ENCODE measurements at regions not wholly inside any gene's neighbourhood (a gene's known extent, or its start where the extent isn't known, plus 50 kb on each side); places are given as distances from the start of the nearest gene placed in this dataset.

- DNase-seq = no peak
- Mint-ChIP-seq H3K4me1 (no peaks in the 10 kb centered on the region), H3K27ac (no peak overlapping the region), H3K27me3 (no peaks in the 10 kb centered on the region), H3K4me3 (no peak overlapping the region), H3K9me3 (peaks cover 0 to 16% (median 7%) of the 10 kb centered on the region in 8 donors), H3K36me3 (no peaks in the 10 kb centered on the region)
- intact Hi-C loops (cut with micrococcal nuclease) = no loop called here
- Histone ChIP-seq H3K36me3 (ENCODE audit: insufficient read depth, low read length) (no peaks in the 10 kb centered on the region), H3K27ac (ENCODE audit: low read depth, low read length) (no peak overlapping the region), H3K4me3 (ENCODE audit: low read length in 2 of 2) (no peak overlapping the region), H3K27me3 (ENCODE audit: insufficient read depth, low read length) (no peaks in the 10 kb centered on the region), H3K4me1 (ENCODE audit: insufficient read depth, low read length) (no peaks in the 10 kb centered on the region), H3K9me3 (ENCODE audit: control insufficient read depth in 1 of 2, low read length in 2 of 2) (no peaks in the 10 kb centered on the region)
- CTCF ChIA-PET (ENCODE audit: partially characterized antibody) = no interaction called here
- POLR2A ChIA-PET (ENCODE audit: partially characterized antibody) = no interaction called here
These were observed 89.7 kb upstream of the PCDH7 start for GRCh38 chr4:30630431-30630830.

- ChIA-PET CTCF (ENCODE audit: partially characterized antibody) (no interaction called here), POLR2A (ENCODE audit: partially characterized antibody) (no interaction called here)
- Histone ChIP-seq H3K36me3 (ENCODE audit: insufficient read depth, low read length) (no peaks in the 10 kb centered on the region), H3K9me3 (ENCODE audit: control insufficient read depth in 1 of 2, low read length in 2 of 2) (no peaks in the 10 kb centered on the region), H3K4me1 (ENCODE audit: insufficient read depth, low read length) (no peaks in the 10 kb centered on the region), H3K27me3 (ENCODE audit: insufficient read depth, low read length) (no peaks in the 10 kb centered on the region), H3K27ac (ENCODE audit: low read depth, low read length) (no peak overlapping the region), H3K4me3 (ENCODE audit: low read length in 2 of 2) (no peak overlapping the region)
- no peaks in the 10 kb centered on the region for H3K4me1 Mint-ChIP-seq
- intact Hi-C loops (cut with micrococcal nuclease) = no loop called here
- no peak for DNase-seq
- no peaks in the 10 kb centered on the region for H3K36me3 Mint-ChIP-seq
- no peak overlapping the region for H3K27ac Mint-ChIP-seq
- H3K9me3 Mint-ChIP-seq = peaks cover 0 to 17% (median 7%) of the 10 kb centered on the region in 8 donors
- no peaks in the 10 kb centered on the region for H3K27me3 Mint-ChIP-seq
- no peak overlapping the region for H3K4me3 Mint-ChIP-seq
These were observed 87.4 kb upstream of the PCDH7 start for GRCh38 chr4:30632751-30633150.

- no peak for DNase-seq
- Histone ChIP-seq H3K4me3 (ENCODE audit: low read length in 2 of 2) (no peak overlapping the region), H3K27me3 (ENCODE audit: insufficient read depth, low read length) (no peaks in the 10 kb centered on the region), H3K9me3 (ENCODE audit: control insufficient read depth in 1 of 2, low read length in 2 of 2) (no peaks in the 10 kb centered on the region), H3K36me3 (ENCODE audit: insufficient read depth, low read length) (no peaks in the 10 kb centered on the region), H3K4me1 (ENCODE audit: insufficient read depth, low read length) (no peaks in the 10 kb centered on the region), H3K27ac (ENCODE audit: low read depth, low read length) (no peak overlapping the region)
- H3K27me3 Mint-ChIP-seq = no peaks in the 10 kb centered on the region
- intact Hi-C loops (cut with micrococcal nuclease) = no loop called here
- no peaks in the 10 kb centered on the region for H3K4me1 Mint-ChIP-seq
- peaks cover 0 to 16% (median 8%) of the 10 kb centered on the region in 8 donors for H3K9me3 Mint-ChIP-seq
- ChIA-PET POLR2A (ENCODE audit: partially characterized antibody) (no interaction called here), CTCF (ENCODE audit: partially characterized antibody) (no interaction called here)
- H3K36me3 Mint-ChIP-seq = no peaks in the 10 kb centered on the region
- H3K4me3 Mint-ChIP-seq = no peak overlapping the region
- H3K27ac Mint-ChIP-seq = no peak overlapping the region
These were observed 78.8 kb upstream of the PCDH7 start for GRCh38 chr4:30641345-30641744.

GRCh38 chr4:30642567-30642966, 77.6 kb upstream of the PCDH7 start:
- CTCF ChIA-PET (ENCODE audit: partially characterized antibody) = no interaction called here
- intact Hi-C loops (cut with micrococcal nuclease) = no loop called here
- peaks cover 0 to 16% (median 9%) of the 10 kb centered on the region in 8 donors for H3K9me3 Mint-ChIP-seq
- POLR2A ChIA-PET (ENCODE audit: partially characterized antibody) = no interaction called here
- H3K4me1 Mint-ChIP-seq = no peaks in the 10 kb centered on the region
- Histone ChIP-seq H3K4me1 (ENCODE audit: insufficient read depth, low read length) (no peaks in the 10 kb centered on the region), H3K36me3 (ENCODE audit: insufficient read depth, low read length) (no peaks in the 10 kb centered on the region), H3K9me3 (ENCODE audit: control insufficient read depth in 1 of 2, low read length in 2 of 2) (no peaks in the 10 kb centered on the region), H3K27me3 (ENCODE audit: insufficient read depth, low read length) (no peaks in the 10 kb centered on the region), H3K27ac (ENCODE audit: low read depth, low read length) (no peak overlapping the region), H3K4me3 (ENCODE audit: low read length in 2 of 2) (no peak overlapping the region)
- no peak overlapping the region for H3K27ac Mint-ChIP-seq
- H3K27me3 Mint-ChIP-seq = no peaks in the 10 kb centered on the region
- no peak for DNase-seq
- no peak overlapping the region for H3K4me3 Mint-ChIP-seq
- no peaks in the 10 kb centered on the region for H3K36me3 Mint-ChIP-seq

GRCh38 chr4:30653291-30653690, 66.9 kb upstream of the PCDH7 start:
- Mint-ChIP-seq H3K4me1 (no peaks in the 10 kb centered on the region), H3K27me3 (no peaks in the 10 kb centered on the region), H3K36me3 (no peaks in the 10 kb centered on the region), H3K27ac (no peak overlapping the region), H3K9me3 (peaks cover 0 to 10% (median 3%) of the 10 kb centered on the region in 8 donors), H3K4me3 (no peak overlapping the region)
- intact Hi-C loops (cut with micrococcal nuclease) = no loop called here
- Histone ChIP-seq H3K27ac (ENCODE audit: low read depth, low read length) (no peak overlapping the region), H3K9me3 (ENCODE audit: control insufficient read depth in 1 of 2, low read length in 2 of 2) (no peaks in the 10 kb centered on the region), H3K27me3 (ENCODE audit: insufficient read depth, low read length) (no peaks in the 10 kb centered on the region), H3K4me3 (ENCODE audit: low read length in 2 of 2) (no peak overlapping the region), H3K4me1 (ENCODE audit: insufficient read depth, low read length) (no peaks in the 10 kb centered on the region), H3K36me3 (ENCODE audit: insufficient read depth, low read length) (no peaks in the 10 kb centered on the region)
- ChIA-PET POLR2A (ENCODE audit: partially characterized antibody) (no interaction called here), CTCF (ENCODE audit: partially characterized antibody) (no interaction called here)
- DNase-seq = no peak

- Mint-ChIP-seq H3K36me3 (no peaks in the 10 kb centered on the region), H3K27me3 (no peaks in the 10 kb centered on the region), H3K27ac (no peak overlapping the region), H3K4me1 (no peaks in the 10 kb centered on the region), H3K4me3 (no peak overlapping the region), H3K9me3 (peaks cover 0 to 3% (median 0%) of the 10 kb centered on the region in 8 donors)
- intact Hi-C loops (cut with micrococcal nuclease) = no loop called here
- Histone ChIP-seq H3K4me1 (ENCODE audit: insufficient read depth, low read length) (no peaks in the 10 kb centered on the region), H3K36me3 (ENCODE audit: insufficient read depth, low read length) (no peaks in the 10 kb centered on the region), H3K4me3 (ENCODE audit: low read length in 2 of 2) (no peak overlapping the region), H3K27me3 (ENCODE audit: insufficient read depth, low read length) (no peaks in the 10 kb centered on the region), H3K27ac (ENCODE audit: low read depth, low read length) (no peak overlapping the region), H3K9me3 (ENCODE audit: control insufficient read depth in 1 of 2, low read length in 2 of 2) (no peaks in the 10 kb centered on the region)
- DNase-seq = no peak
- POLR2A ChIA-PET (ENCODE audit: partially characterized antibody) = no interaction called here
- CTCF ChIA-PET (ENCODE audit: partially characterized antibody) = no interaction called here
These were observed 63.3 kb upstream of the PCDH7 start for GRCh38 chr4:30656828-30657227.

GRCh38 chr4:30667919-30668318, 52.2 kb upstream of the PCDH7 start:
- H3K9me3 Mint-ChIP-seq = peaks cover 0 to 13% (median 0%) of the 10 kb centered on the region in 8 donors
- intact Hi-C loops (cut with micrococcal nuclease) = no loop called here
- no peak for DNase-seq
- ChIA-PET POLR2A (ENCODE audit: partially characterized antibody) (no interaction called here), CTCF (ENCODE audit: partially characterized antibody) (no interaction called here)
- H3K36me3 ChIP-seq (ENCODE audit: insufficient read depth, low read length) = no peaks in the 10 kb centered on the region
- no peak overlapping the region for H3K4me3 ChIP-seq (ENCODE audit: low read length in 2 of 2)
- H3K27ac Mint-ChIP-seq = no peak overlapping the region
- H3K36me3 Mint-ChIP-seq = no peaks in the 10 kb centered on the region
- no peaks in the 10 kb centered on the region for H3K9me3 ChIP-seq (ENCODE audit: control insufficient read depth in 1 of 2, low read length in 2 of 2)
- no peaks in the 10 kb centered on the region for H3K27me3 Mint-ChIP-seq
- no peak overlapping the region for H3K4me3 Mint-ChIP-seq
- no peaks in the 10 kb centered on the region for H3K4me1 Mint-ChIP-seq
- H3K27ac ChIP-seq (ENCODE audit: low read depth, low read length) = no peak overlapping the region
- H3K27me3 ChIP-seq (ENCODE audit: insufficient read depth, low read length) = no peaks in the 10 kb centered on the region
- H3K4me1 ChIP-seq (ENCODE audit: insufficient read depth, low read length) = no peaks in the 10 kb centered on the region

- intact Hi-C loops (cut with micrococcal nuclease) = no loop called here
- ChIA-PET POLR2A (ENCODE audit: partially characterized antibody) (no interaction called here), CTCF (ENCODE audit: partially characterized antibody) (no interaction called here)
- Histone ChIP-seq H3K27me3 (ENCODE audit: insufficient read depth, low read length) (no peaks in the 10 kb centered on the region), H3K27ac (ENCODE audit: low read depth, low read length) (no peak overlapping the region), H3K4me1 (ENCODE audit: insufficient read depth, low read length) (no peaks in the 10 kb centered on the region), H3K9me3 (ENCODE audit: control insufficient read depth in 1 of 2, low read length in 2 of 2) (no peaks in the 10 kb centered on the region), H3K4me3 (ENCODE audit: low read length in 2 of 2) (no peak overlapping the region), H3K36me3 (ENCODE audit: insufficient read depth, low read length) (no peaks in the 10 kb centered on the region)
- Mint-ChIP-seq H3K9me3 (peaks cover 0 to 13% (median 0%) of the 10 kb centered on the region in 8 donors), H3K27ac (no peak overlapping the region), H3K4me3 (no peak overlapping the region), H3K27me3 (no peaks in the 10 kb centered on the region), H3K4me1 (no peaks in the 10 kb centered on the region), H3K36me3 (no peaks in the 10 kb centered on the region)
- no peak for DNase-seq
These were observed 50.0 kb upstream of the PCDH7 start for GRCh38 chr4:30670206-30670605.

Data from CD4-positive, alpha-beta memory T cell (primary cell).